Endothelial cell of umbilical vein (primary cell): ENCODE measurements at regions not wholly inside any gene's neighbourhood (a gene's known extent, or its start where the extent isn't known, plus 50 kb on each side); places are given as distances from the start of the nearest gene placed in this dataset.

Experiments used
- BruUV-seq: library from RNA; stranded (reverse); fragments of 400-500 nt; replicated peaks from 2 replicates; lab custom pipeline; 2021; lab: Mats Ljungman, UMichigan
- CTCF ChIA-PET: fragments of 300-600, 350-600 bp; sonication (Branson Sonifier 250); formaldehyde crosslinking; loops from one replicate; lab custom pipeline; 2021; ENCODE audit warnings: antibody characterized with exemption, inconsistent platforms; lab: Charles Lee
- POLR2A ChIA-PET: fragments of 300-600, 350-600 bp; sonication (Branson Sonifier 250); formaldehyde crosslinking; loops from one replicate; lab custom pipeline; 2021; ENCODE audit warnings: antibody characterized with exemption, inconsistent platforms; lab: Charles Lee
- DNase-seq: peaks from one replicate; pipeline ENCODE4 v3.0.0-alpha.2; 2011; ENCODE audit warnings: low read depth, low spot score
- FAIRE-seq: peaks from 2 replicates; lab custom pipeline; 2011; peaks lifted over from hg19 to GRCh38; lab: Jason Lieb, UNC
- H2AFZ ChIP-seq: 2 replicates; pipeline ENCODE4 v1.6.0; 2012; ENCODE audit warnings: low read depth, low read length, control low read depth, inconsistent platforms
- H3K27ac ChIP-seq: 2 replicates; pipeline ENCODE4 v1.5.1; 2011; ENCODE audit warnings: low read depth, mild to moderate bottlenecking, control low read depth, low read length, moderate library complexity; ENCODE audit not compliant: insufficient read depth
- H3K27me3 ChIP-seq, 2 experiments: 2 replicates each; pipeline versions ENCODE4 v1.6.0 to v1.6.1; 2011; ENCODE audit warnings: low read length in 2 of 2, mixed read lengths in 1 of 2; ENCODE audit not compliant: control insufficient read depth in 2 of 2, insufficient read depth in 2 of 2
- H3K36me3 ChIP-seq, 2 experiments: 2 replicates in 1 of 2; 3 replicates in 1 of 2; pipeline ENCODE4 v1.5.1; 2011; ENCODE audit warnings: low read length in 2 of 2, mild to moderate bottlenecking in 1 of 2, moderate library complexity in 1 of 2; ENCODE audit not compliant: control insufficient read depth in 2 of 2, insufficient read depth in 2 of 2; ENCODE audit errors: extremely low read depth in 1 of 2
- H3K4me1 ChIP-seq: 3 replicates; pipeline ENCODE4 v1.5.1; 2011; ENCODE audit warnings: mild to moderate bottlenecking, low read length; ENCODE audit not compliant: control insufficient read depth, insufficient read depth; ENCODE audit errors: extremely low read depth
- H3K4me2 ChIP-seq: 2 replicates; pipeline ENCODE4 v1.6.1; 2011; ENCODE audit warnings: low read length, control low read depth, mixed read lengths; ENCODE audit not compliant: insufficient read depth
- H3K4me3 ChIP-seq, 3 experiments: fragments of 200-600 bp in 1 of 3; sonication (generic), shearing (Covaris generic) in 1 of 3; replicated peaks in 1 of 3; 2 replicates each; pipeline ENCODE4 v1.5.1; 2011 to 2016; ENCODE audit warnings: control low read depth in 3 of 3, low read length in 3 of 3, mild to moderate bottlenecking in 2 of 3, inconsistent platforms in 1 of 3, low read depth in 1 of 3, moderate library complexity in 1 of 3; ENCODE audit not compliant: insufficient read depth in 1 of 3
- H3K79me2 ChIP-seq: 2 replicates; pipeline ENCODE4 v1.6.0; 2012; ENCODE audit warnings: low read length, inconsistent platforms; ENCODE audit not compliant: control insufficient read depth, insufficient read depth
- H3K9ac ChIP-seq: replicated peaks from 2 replicates; pipeline ENCODE3; 2011; ENCODE audit warnings: low read length, control low read depth; ENCODE audit not compliant: insufficient read depth; ENCODE audit errors: extremely low read depth
- H3K9me1 ChIP-seq: replicated peaks from 3 replicates; pipeline ENCODE4 v1.6.0; 2011; ENCODE audit warnings: mild to moderate bottlenecking, low read length; ENCODE audit not compliant: control insufficient read depth, insufficient read depth; ENCODE audit errors: extremely low read depth
- H3K9me3 ChIP-seq: replicated peaks from 2 replicates; pipeline ENCODE4 v1.5.1; 2012; ENCODE audit warnings: low read length, inconsistent platforms; ENCODE audit not compliant: control insufficient read depth, insufficient read depth
- H4K20me1 ChIP-seq: replicated peaks from 2 replicates; pipeline ENCODE3; 2011; ENCODE audit warnings: mild to moderate bottlenecking, low read length; ENCODE audit not compliant: control insufficient read depth, insufficient read depth; ENCODE audit errors: extremely low read depth
- EZH2 ChIP-seq: IDR thresholded peaks from 2 replicates; pipeline ENCODE4 v1.6.1; 2012; ENCODE audit warnings: borderline replicate concordance, low read depth, mild to moderate bottlenecking, moderate library complexity, low read length, inconsistent platforms; ENCODE audit not compliant: severe bottlenecking
- FOS ChIP-seq: IDR thresholded peaks from 2 replicates; pipeline ENCODE4 v1.6.1; 2011; ENCODE audit warnings: mild to moderate bottlenecking, low read length, moderate library complexity, borderline replicate concordance; ENCODE audit not compliant: insufficient read depth
- GATA2 ChIP-seq: IDR thresholded peaks from 2 replicates; pipeline ENCODE4 v1.7.0; 2011; ENCODE audit warnings: low read depth, mild to moderate bottlenecking, moderate library complexity, mixed read lengths, low read length; ENCODE audit not compliant: insufficient read length, insufficient read depth
- JUN ChIP-seq: IDR thresholded peaks from 2 replicates; pipeline ENCODE4 v1.6.1; 2011; ENCODE audit warnings: borderline replicate concordance, low read depth; ENCODE audit not compliant: insufficient read length, insufficient read depth
- POLR2A ChIP-seq: IDR thresholded peaks from 2 replicates; pipeline ENCODE4 v1.6.1; 2012; ENCODE audit warnings: low read depth, mild to moderate bottlenecking, control low read depth, low read length
- dilution Hi-C: fragments of 300-500 bp; cut with MboI; formaldehyde crosslinking; loops from one replicate; pipeline ENCODE4 v1.15.0; 2019; ENCODE audit warnings: low sequenced_read_pairs; ENCODE audit not compliant: extremely low pct_ligation_motif_present
- intact Hi-C: fragments of 100-400 bp; cut with micrococcal nuclease; formaldehyde crosslinking; loops from one replicate; pipeline ENCODE4 v1.10.0; 2022
- TF ChIP-seq, protein P1 (sequence below), 2 donors: IDR thresholded peaks; 1 replicate in 1 of 2; 2 replicates in 1 of 2; pipeline ENCODE4 v1.5.1; 2011; ENCODE audit warnings: low read length in 2 of 2, mild to moderate bottlenecking in 2 of 2, moderate library complexity in 2 of 2, control low read depth in 1 of 2, inconsistent platforms in 1 of 2, low read depth in 1 of 2; ENCODE audit not compliant: insufficient read depth in 1 of 2; ENCODE audit errors: extremely low read depth in 1 of 2

DNA sequence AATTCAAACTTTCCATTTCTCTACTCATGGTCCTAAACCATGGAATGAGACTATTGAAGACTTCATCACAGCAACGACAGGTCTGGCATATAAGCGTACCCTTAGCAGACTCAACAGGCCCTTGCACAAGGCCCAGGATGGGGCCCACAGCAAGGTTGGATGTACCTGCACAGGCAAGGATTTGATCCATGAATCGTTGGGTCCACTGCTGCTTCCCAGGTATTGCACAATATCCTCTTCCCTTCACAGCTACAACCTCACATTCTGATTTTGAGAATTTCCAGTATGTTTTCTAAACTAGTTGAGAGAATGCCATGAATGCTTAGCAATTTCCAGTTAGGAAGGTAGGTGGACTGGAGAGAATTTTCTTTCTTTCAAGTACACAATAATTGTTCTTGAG is 515.8 kb downstream of the SUCLG1 start:
- dilution Hi-C loops (no loop called here), intact Hi-C loops (no loop called here)
- no peaks in the 10 kb centered on the region for H3K79me2 ChIP-seq
- no peak overlapping the region for H3K4me2 ChIP-seq
- DNase-seq (no peak), FAIRE-seq (no peak)
- H3K4me1 ChIP-seq, result no peaks in the 10 kb centered on the region
- no peaks in the 10 kb centered on the region for H3K9me1 ChIP-seq
- H3K36me3 ChIP-seq, result no peaks in the 10 kb centered on the region
- TF ChIP-seq GATA2 (no peak), EZH2 (no peak), POLR2A (no peak), JUN (no peak)
- no peak overlapping the region for H3K4me3 ChIP-seq
- no peak overlapping the region for H3K9ac ChIP-seq
- H4K20me1 ChIP-seq, result no peaks in the 10 kb centered on the region
- H3K27me3 ChIP-seq, result no peaks in the 10 kb centered on the region
- H3K27ac ChIP-seq, result no peak overlapping the region
- H2AFZ ChIP-seq, result no peak overlapping the region
- ChIA-PET CTCF (no interaction called here), POLR2A (no interaction called here)
- no peaks in the 10 kb centered on the region for H3K9me3 ChIP-seq
- BruUV-seq, result no TSS peak

DNA sequence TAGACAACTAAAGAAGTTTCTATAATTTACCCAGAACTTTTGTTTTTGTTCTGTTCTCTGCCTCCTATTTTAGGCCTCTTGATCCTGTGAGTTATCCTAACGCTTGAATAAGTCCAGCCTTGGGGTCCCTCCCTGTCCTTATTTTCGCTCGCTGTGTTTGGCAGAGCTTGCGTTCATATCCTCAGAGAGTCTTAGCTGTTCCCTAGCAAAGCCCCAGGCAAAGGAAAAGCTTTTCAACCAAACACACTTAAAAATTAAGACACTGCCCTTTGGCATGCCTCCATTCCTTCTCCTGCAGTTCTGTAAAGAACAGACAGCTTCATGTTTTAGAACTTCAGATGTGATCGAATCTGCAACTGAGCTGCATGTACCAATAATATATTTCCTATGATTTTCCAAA is 517.2 kb downstream of the SUCLG1 start:
- dilution Hi-C loops (no loop called here), intact Hi-C loops (no loop called here)
- no peaks in the 10 kb centered on the region for H3K9me3 ChIP-seq
- no peak overlapping the region for H2AFZ ChIP-seq
- CTCF ChIA-PET, result no interaction called here
- no peaks in the 10 kb centered on the region for H3K27me3 ChIP-seq
- no peaks in the 10 kb centered on the region for H3K9me1 ChIP-seq
- no peak overlapping the region for H3K27ac ChIP-seq
- no peak for DNase-seq
- H3K79me2 ChIP-seq, result no peaks in the 10 kb centered on the region
- no peak overlapping the region for H3K4me2 ChIP-seq
- H4K20me1 ChIP-seq, result no peaks in the 10 kb centered on the region
- TF ChIP-seq EZH2 (no peak), FOS (no peak)
- TF ChIP-seq, protein P1, sequence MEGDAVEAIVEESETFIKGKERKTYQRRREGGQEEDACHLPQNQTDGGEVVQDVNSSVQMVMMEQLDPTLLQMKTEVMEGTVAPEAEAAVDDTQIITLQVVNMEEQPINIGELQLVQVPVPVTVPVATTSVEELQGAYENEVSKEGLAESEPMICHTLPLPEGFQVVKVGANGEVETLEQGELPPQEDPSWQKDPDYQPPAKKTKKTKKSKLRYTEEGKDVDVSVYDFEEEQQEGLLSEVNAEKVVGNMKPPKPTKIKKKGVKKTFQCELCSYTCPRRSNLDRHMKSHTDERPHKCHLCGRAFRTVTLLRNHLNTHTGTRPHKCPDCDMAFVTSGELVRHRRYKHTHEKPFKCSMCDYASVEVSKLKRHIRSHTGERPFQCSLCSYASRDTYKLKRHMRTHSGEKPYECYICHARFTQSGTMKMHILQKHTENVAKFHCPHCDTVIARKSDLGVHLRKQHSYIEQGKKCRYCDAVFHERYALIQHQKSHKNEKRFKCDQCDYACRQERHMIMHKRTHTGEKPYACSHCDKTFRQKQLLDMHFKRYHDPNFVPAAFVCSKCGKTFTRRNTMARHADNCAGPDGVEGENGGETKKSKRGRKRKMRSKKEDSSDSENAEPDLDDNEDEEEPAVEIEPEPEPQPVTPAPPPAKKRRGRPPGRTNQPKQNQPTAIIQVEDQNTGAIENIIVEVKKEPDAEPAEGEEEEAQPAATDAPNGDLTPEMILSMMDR (IDR thresholded peaks at IDR 0.05; ENCODE audit: extremely low read depth in 1 of 2, insufficient read depth in 1 of 2, low read depth in 1 of 2, low read length in 2 of 2), result no peak
- no peaks in the 10 kb centered on the region for H3K4me1 ChIP-seq
- no TSS peak for BruUV-seq
- no peak for FAIRE-seq
- POLR2A ChIA-PET, result no interaction called here
- no peak overlapping the region for H3K4me3 ChIP-seq
- H3K9ac ChIP-seq, result no peak overlapping the region
- H3K36me3 ChIP-seq, result no peaks in the 10 kb centered on the region
